Psoas muscle (tissue), 7 donors: ENCODE measurements at regions not wholly inside any gene's neighbourhood (a gene's known extent, or its start where the extent isn't known, plus 50 kb on each side); places are given as distances from the start of the nearest gene placed in this dataset.

Source experiments
- ATAC-seq, 4 donors: fragments of 200-7000 bp; cut with Tn5 transposase; one replicate each; pipeline ENCODE4 v1.9.1; 2020; ENCODE audit warnings: moderate library complexity in 3 of 4, mild to moderate bottlenecking in 2 of 4
- DNase-seq, 2 donors: peaks; one replicate each; pipeline ENCODE4 v3.0.0-alpha.2; 2020
- H3K27ac ChIP-seq: fragments of 200-600 bp; one replicate; pipeline ENCODE4 v1.8.0; 2022
- H3K27me3 ChIP-seq, 3 donors: fragments of 200-600 bp in 1 of 3; one replicate each; pipeline versions ENCODE4 v1.6.1 to v1.8.0; 2013 to 2022; ENCODE audit warnings: low read length in 2 of 3, mild to moderate bottlenecking in 2 of 3, moderate library complexity in 1 of 3; ENCODE audit not compliant: insufficient read depth in 3 of 3
- H3K36me3 ChIP-seq, 2 donors: fragments of 200-600 bp in 1 of 2; one replicate each; pipeline versions ENCODE4 v1.6.1 to v1.8.0; 2013 to 2022; ENCODE audit warnings: low read depth in 1 of 2, mild to moderate bottlenecking in 1 of 2, moderate library complexity in 1 of 2; ENCODE audit not compliant: insufficient read depth in 1 of 2
- H3K4me1 ChIP-seq: fragments of 200-600 bp; one replicate; pipeline ENCODE4 v1.8.0; 2022
- H3K4me3 ChIP-seq: fragments of 200-600 bp; one replicate; pipeline ENCODE4 v1.8.0; 2022; ENCODE audit warnings: mild to moderate bottlenecking
- H3K9me3 ChIP-seq: fragments of 200-600 bp; one replicate; pipeline ENCODE4 v1.8.0; 2022
- WGBS, 3 donors: extraction: QIAGEN DNeasy Blood & Tissue Kit; methylation state at CpG; one replicate each; pipeline versions ENCODE4 v1.1.6 to v1.1.7; 2013; 5-methylcytosine and 5-hydroxymethylcytosine counted together
- intact Hi-C, 2 donors: fragments of 100-400 bp; cut with DNase I; formaldehyde crosslinking; loops; one replicate each; pipeline versions ENCODE4 v1.11.0 to v1.14.2; 2022
- TF ChIP-seq, protein P1 (sequence below): fragments of 200-600 bp; IDR thresholded peaks from one replicate; pipeline ENCODE4 v1.8.0; 2022; ENCODE audit warnings: antibody characterized with exemption
- donor health status: healthy with polysubstance abuse.
- donor health status: DM: no; HTN: no; CAD: no; lungs with moderate emphysema.
- donor health status: Bipolar disorder and iron deficiency.
- donor health status: healthy.
- donor health status: DM: yes; HTN: yes; CAD: no.
- donor health status: DM: no; HTN: no; CAD: no.
- donor health status: DM: yes; HTN: yes; CAD: no.

DNA sequence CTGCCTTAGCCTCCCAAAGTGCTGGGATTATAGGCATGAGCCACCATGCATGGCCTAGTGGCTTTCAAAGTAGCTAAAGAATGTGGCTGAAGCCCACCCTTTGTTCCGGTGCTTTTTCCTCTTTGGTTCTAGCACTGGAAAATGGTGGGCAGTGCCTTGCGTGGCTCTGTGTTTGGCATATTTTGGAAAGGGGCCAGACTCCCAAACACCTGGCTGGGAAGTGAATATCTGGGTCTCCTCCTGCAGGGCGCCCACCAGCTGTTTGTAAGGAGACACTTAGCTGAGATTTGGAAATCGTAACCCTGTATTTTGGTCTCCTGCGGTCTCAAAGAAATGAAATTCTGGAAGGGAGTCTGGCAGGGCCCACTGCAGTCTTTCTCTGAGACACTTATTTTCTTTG lies 336.4 kb downstream of the IL20RB start:
- DNase-seq (no peak), ATAC-seq (no peak)
- TF ChIP-seq, protein P1, sequence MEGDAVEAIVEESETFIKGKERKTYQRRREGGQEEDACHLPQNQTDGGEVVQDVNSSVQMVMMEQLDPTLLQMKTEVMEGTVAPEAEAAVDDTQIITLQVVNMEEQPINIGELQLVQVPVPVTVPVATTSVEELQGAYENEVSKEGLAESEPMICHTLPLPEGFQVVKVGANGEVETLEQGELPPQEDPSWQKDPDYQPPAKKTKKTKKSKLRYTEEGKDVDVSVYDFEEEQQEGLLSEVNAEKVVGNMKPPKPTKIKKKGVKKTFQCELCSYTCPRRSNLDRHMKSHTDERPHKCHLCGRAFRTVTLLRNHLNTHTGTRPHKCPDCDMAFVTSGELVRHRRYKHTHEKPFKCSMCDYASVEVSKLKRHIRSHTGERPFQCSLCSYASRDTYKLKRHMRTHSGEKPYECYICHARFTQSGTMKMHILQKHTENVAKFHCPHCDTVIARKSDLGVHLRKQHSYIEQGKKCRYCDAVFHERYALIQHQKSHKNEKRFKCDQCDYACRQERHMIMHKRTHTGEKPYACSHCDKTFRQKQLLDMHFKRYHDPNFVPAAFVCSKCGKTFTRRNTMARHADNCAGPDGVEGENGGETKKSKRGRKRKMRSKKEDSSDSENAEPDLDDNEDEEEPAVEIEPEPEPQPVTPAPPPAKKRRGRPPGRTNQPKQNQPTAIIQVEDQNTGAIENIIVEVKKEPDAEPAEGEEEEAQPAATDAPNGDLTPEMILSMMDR, result no peak
- H3K27ac ChIP-seq, result no peak overlapping the region
- no peaks in the 10 kb centered on the region for H3K4me1 ChIP-seq
- no peaks in the 10 kb centered on the region for H3K36me3 ChIP-seq
- 39 to 53% (median 47%) methylated on average over 5 of the region's 5 CpGs for whole genome bisulfite sequencing, 3 donors
- intact Hi-C loops, result no loop called here
- no peak overlapping the region for H3K4me3 ChIP-seq
- H3K27me3 ChIP-seq, result no peaks in the 10 kb centered on the region
- H3K9me3 ChIP-seq, result no peaks in the 10 kb centered on the region

- TF ChIP-seq, protein P1, result no peak
- intact Hi-C loops, result no loop called here
Measured at GRCh38 chr3:137294839-137295238, 337.1 kb downstream of the IL20RB start.

DNA sequence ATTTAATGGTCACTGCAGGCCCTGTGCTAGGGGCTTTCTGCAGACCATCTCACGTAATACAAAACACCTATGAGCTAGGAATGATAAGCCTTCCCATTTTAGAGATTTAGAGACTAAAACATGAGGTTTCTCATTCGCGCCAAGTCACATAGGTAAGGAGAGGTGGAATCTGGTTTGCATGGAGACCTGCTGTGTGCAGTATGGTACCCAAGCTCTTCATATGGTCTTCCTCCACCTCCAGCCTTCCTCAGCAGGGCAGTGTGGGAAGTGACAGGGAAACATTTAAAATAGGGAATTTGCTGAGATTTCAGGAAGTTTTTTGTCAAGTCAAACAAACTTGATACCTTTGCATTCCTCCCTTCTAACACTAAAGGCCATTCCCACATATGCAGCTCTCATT lies 337.6 kb downstream of the IL20RB start:
- H3K4me3 ChIP-seq, result no peak overlapping the region
- H3K36me3 ChIP-seq, result no peaks in the 10 kb centered on the region
- TF ChIP-seq, protein P1, result no peak
- no peaks in the 10 kb centered on the region for H3K9me3 ChIP-seq
- ATAC-seq (no peak), DNase-seq (no peak)
- intact Hi-C loops, result no loop called here
- H3K27ac ChIP-seq, result no peak overlapping the region
- H3K27me3 ChIP-seq, result no peaks in the 10 kb centered on the region
- WGBS, 3 donors, result 91 to 99% (median 94%) methylated on average over 3 of the region's 3 CpGs
- H3K4me1 ChIP-seq, result no peaks in the 10 kb centered on the region

More at GRCh38 chr3:137294839-137295238, 337.1 kb downstream of the IL20RB start:
- H3K4me3 ChIP-seq, result no peak overlapping the region
- ATAC-seq (no peak), DNase-seq (no peak)
- no peaks in the 10 kb centered on the region for H3K27me3 ChIP-seq
- H3K36me3 ChIP-seq, result no peaks in the 10 kb centered on the region
- H3K4me1 ChIP-seq, result no peaks in the 10 kb centered on the region
- WGBS, 3 donors, result 71 to 75% (median 75%) methylated on average over 1 of the region's 1 CpG
- no peaks in the 10 kb centered on the region for H3K9me3 ChIP-seq
- H3K27ac ChIP-seq, result no peak overlapping the region

- DNase-seq (no peak), ATAC-seq (no peak)
- intact Hi-C loops, result no loop called here
- no peaks in the 10 kb centered on the region for H3K9me3 ChIP-seq
- H3K27ac ChIP-seq, result no peak overlapping the region
- no peak overlapping the region for H3K4me3 ChIP-seq
- TF ChIP-seq, protein P1, result no peak
- 58 to 69% (median 63%) methylated on average over 2 of the region's 2 CpGs for WGBS, 3 donors
- H3K27me3 ChIP-seq, result no peaks in the 10 kb centered on the region
- H3K4me1 ChIP-seq, result no peaks in the 10 kb centered on the region
- H3K36me3 ChIP-seq, result no peaks in the 10 kb centered on the region
Measured at GRCh38 chr3:137296116-137296515, 338.3 kb downstream of the IL20RB start.

DNA sequence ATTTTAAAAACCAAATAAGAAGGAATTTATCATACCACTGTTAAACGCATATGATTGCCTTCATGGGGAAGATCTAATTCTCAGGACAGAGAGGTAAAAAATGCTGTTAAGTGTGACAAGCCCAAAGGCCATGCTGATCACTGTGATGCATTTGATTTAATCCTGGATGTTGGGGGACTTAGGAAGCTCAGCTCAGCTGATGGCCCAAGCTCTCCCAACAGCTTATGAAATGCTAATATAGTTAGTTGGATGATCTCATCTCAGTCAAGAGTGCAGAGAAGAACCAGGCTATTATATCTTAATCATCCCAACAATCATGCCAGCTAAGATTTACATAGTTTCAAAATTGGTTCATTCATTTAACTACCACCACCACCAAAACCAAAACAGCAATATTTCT lies 340.0 kb downstream of the IL20RB start:
- WGBS, 3 donors, result 81 to 89% (median 83%) methylated on average over 1 of the region's 1 CpG
- ATAC-seq, result no peak
- DNase-seq, result no peak
- Histone ChIP-seq H3K4me1 (no peaks in the 10 kb centered on the region), H3K36me3 (no peaks in the 10 kb centered on the region), H3K9me3 (no peaks in the 10 kb centered on the region), H3K27me3 (no peaks in the 10 kb centered on the region), H3K4me3 (no peak overlapping the region), H3K27ac (no peak overlapping the region)
- intact Hi-C loops, result no loop called here
- TF ChIP-seq, protein P1, result no peak
